ENCODE measurements at regions not wholly inside any gene's neighbourhood (a gene's known extent, or its start where the extent isn't known, plus 50 kb on each side); places are given as distances from the start of the nearest gene placed in this dataset.

- H3K27ac ChIP-seq, result no peak overlapping the region
- TF ChIP-seq, protein P1, sequence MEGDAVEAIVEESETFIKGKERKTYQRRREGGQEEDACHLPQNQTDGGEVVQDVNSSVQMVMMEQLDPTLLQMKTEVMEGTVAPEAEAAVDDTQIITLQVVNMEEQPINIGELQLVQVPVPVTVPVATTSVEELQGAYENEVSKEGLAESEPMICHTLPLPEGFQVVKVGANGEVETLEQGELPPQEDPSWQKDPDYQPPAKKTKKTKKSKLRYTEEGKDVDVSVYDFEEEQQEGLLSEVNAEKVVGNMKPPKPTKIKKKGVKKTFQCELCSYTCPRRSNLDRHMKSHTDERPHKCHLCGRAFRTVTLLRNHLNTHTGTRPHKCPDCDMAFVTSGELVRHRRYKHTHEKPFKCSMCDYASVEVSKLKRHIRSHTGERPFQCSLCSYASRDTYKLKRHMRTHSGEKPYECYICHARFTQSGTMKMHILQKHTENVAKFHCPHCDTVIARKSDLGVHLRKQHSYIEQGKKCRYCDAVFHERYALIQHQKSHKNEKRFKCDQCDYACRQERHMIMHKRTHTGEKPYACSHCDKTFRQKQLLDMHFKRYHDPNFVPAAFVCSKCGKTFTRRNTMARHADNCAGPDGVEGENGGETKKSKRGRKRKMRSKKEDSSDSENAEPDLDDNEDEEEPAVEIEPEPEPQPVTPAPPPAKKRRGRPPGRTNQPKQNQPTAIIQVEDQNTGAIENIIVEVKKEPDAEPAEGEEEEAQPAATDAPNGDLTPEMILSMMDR (conservative IDR thresholded peaks at IDR 0.05), result no peak
Measured at GRCh38 chr21:18524097-18524880, 120.7 kb upstream of the TMPRSS15 start.

DNA sequence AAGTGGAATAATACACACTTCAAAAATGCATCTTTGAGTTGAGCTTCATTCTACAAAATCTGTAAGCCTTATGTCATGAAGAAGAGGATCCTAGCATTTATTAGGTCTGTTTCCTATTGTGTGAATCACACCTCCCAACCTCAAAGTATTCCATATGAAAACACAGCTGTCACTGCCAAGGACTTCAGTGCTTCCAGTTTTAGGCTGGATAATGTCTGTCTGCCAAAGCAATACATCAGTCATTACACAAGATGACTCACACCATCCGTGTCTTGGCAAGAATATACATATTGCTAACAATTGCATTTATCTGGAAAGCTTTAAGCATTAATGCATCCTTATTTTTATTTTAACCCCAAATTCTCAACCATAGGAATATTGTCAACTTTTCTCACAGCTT lies 125.7 kb upstream of the TMPRSS15 start:
- H3K27ac ChIP-seq, result no peak overlapping the region
- TF ChIP-seq, protein P1 (conservative IDR thresholded peaks at IDR 0.05), result no peak

DNA sequence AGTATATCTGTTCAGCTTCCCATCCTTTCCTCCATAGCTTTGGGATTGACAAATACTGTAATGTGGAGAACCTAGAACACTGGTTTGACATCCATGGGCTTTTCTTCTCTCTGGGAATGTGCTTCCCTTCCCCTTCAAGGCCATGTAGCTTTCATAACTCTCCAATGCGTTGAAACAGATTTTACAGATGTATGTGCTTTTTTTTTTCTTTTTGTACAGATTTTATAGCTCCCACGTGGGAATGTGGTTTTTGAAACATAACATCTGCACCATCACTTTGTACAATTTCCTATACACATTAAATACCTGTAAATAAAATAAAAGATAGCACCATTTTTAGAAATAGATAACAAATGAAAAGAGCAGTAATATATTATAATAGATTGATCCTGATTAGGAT lies 138.5 kb upstream of the TMPRSS15 start:
- no peak overlapping the region for H3K27ac ChIP-seq
- TF ChIP-seq, protein P1 (conservative IDR thresholded peaks at IDR 0.05), result no peak

DNA sequence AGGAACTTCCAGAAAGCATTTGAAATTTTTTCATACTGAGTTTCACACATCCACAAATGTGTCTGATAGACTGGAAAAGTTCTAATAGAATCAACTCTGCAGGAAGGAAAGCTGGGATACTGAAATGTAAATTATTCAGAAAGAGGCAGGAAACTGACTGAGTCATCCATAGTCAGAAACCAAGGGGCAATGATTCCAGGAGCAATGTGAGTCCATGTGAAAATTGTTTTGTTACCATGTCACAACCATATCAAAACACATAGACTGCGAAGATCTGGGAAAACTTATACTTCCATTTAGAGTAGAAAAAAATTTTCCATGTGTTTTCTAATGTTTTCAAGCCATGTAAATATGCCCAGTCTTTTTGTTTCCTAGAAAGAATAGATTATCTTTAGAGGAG lies 142.3 kb upstream of the TMPRSS15 start:
- H3K27ac ChIP-seq, result no peak overlapping the region
- TF ChIP-seq, protein P1 (conservative IDR thresholded peaks at IDR 0.05), result no peak

DNA sequence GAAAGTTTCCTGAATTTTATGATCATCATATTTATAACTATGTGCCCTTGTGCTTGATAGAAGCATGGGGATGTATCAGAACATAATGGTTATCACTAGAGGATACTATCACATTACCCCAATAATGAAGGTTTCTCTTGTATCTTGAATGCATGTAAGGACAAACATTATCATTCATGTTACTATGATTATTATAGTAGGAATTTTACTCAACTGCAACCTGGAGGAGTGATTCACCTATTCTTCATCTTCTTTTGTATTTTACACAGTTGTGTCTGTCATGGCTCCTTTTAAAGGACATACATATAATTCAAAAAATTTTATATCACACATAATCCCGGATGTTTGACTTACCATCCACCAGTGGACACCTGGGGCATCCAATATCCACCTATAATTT lies 143.8 kb upstream of the TMPRSS15 start:
- H3K27ac ChIP-seq, result no peak overlapping the region
- TF ChIP-seq, protein P1 (conservative IDR thresholded peaks at IDR 0.05), result no peak

DNA sequence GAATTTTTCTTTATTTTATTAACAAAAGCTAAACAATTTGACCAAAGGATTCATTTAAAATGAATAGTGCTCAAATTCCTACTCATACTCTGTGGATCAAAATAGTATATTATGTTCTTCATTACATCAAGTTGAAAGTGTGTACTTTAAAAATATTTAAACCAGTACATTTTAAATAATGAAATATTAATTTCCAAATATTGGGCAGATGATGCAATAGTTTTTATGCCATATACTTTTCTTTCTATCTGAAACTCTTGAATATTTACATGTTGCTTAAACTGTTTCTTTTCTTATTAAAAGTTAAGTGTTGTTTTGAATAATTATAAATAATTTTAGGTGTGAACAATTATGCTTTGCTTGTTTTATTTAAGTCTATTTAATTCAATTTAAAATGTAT lies 144.7 kb upstream of the TMPRSS15 start:
- no peak overlapping the region for H3K27ac ChIP-seq
- TF ChIP-seq, protein P1 (conservative IDR thresholded peaks at IDR 0.05), result no peak

- no peak overlapping the region for H3K27ac ChIP-seq
- TF ChIP-seq, protein P1 (conservative IDR thresholded peaks at IDR 0.05), result no peak
Measured at GRCh38 chr21:18549214-18549905, 145.8 kb upstream of the TMPRSS15 start.

Data from VCaP (cell line).